MCF 10A (cell line): ENCODE measurements at regions not wholly inside any gene's neighbourhood (a gene's known extent, or its start where the extent isn't known, plus 50 kb on each side); places are given as distances from the start of the nearest gene placed in this dataset.

Source experiments
- BruUV-seq: library from RNA; stranded (reverse); fragments of 400-500 nt; replicated peaks from 2 replicates; lab custom pipeline; 2021; lab: Mats Ljungman, UMichigan
- CTCF ChIA-PET: fragments of 300-600 bp; sonication (Branson Sonifier 250); formaldehyde crosslinking; extraction: SDS; loops from one replicate; lab custom pipeline; 2021; ENCODE audit warnings: antibody characterized with exemption, inconsistent platforms; lab: Yijun Ruan, JAX
- POLR2A ChIA-PET: fragments of 300-600, 350-650 bp; sonication (Branson Sonifier 250); formaldehyde crosslinking; extraction: SDS; loops from one replicate; lab custom pipeline; 2020; ENCODE audit warnings: antibody characterized with exemption, inconsistent platforms; lab: Yijun Ruan, JAX
- DNase-seq: peaks from one replicate; pipeline ENCODE4 v3.0.0-alpha.2; 2018; ENCODE audit not compliant: unreplicated experiment
- H3K27ac Mint-ChIP-seq: one replicate; pipeline ENCODE4 v1.8.0; 2022; ENCODE audit warnings: mild to moderate bottlenecking, low read depth, mixed read lengths; ENCODE audit not compliant: unreplicated experiment
- H3K27me3 Mint-ChIP-seq: one replicate; pipeline ENCODE4 v1.8.0; 2022; ENCODE audit warnings: mixed read lengths; ENCODE audit not compliant: insufficient read depth, unreplicated experiment
- H3K36me3 Mint-ChIP-seq: one replicate; pipeline ENCODE4 v1.8.0; 2022; ENCODE audit warnings: mild to moderate bottlenecking, moderate library complexity, mixed read lengths; ENCODE audit not compliant: insufficient read depth, unreplicated experiment
- H3K4me1 Mint-ChIP-seq: one replicate; pipeline ENCODE4 v1.8.0; 2022; ENCODE audit warnings: mixed read lengths; ENCODE audit not compliant: insufficient read depth, unreplicated experiment
- H3K4me3 Mint-ChIP-seq: one replicate; pipeline ENCODE4 v1.8.0; 2022; ENCODE audit warnings: mild to moderate bottlenecking, moderate library complexity, mixed read lengths; ENCODE audit not compliant: unreplicated experiment
- H3K9me3 Mint-ChIP-seq: one replicate; pipeline ENCODE4 v1.8.0; 2022; ENCODE audit warnings: mixed read lengths; ENCODE audit not compliant: unreplicated experiment
- CTCF ChIP-seq: fragments of 200-600 bp; IDR thresholded peaks from one replicate; pipeline ENCODE4 v1.8.0; 2022; ENCODE audit warnings: antibody characterized with exemption, mild to moderate bottlenecking; ENCODE audit not compliant: unreplicated experiment
- intact Hi-C: fragments of 100-400 bp; cut with micrococcal nuclease; formaldehyde crosslinking; loops from 2 replicates; pipeline ENCODE4 v1.14.1; 2022

GRCh38 chr10:45197816-45198485 is 117.5 kb downstream of the OR13A1 start:
- Mint-ChIP-seq H3K27ac (no peak overlapping the region), H3K27me3 (no peaks in the 10 kb centered on the region), H3K36me3 (no peaks in the 10 kb centered on the region), H3K4me1 (no peaks in the 10 kb centered on the region), H3K4me3 (no peak overlapping the region), H3K9me3 (no peaks in the 10 kb centered on the region)
- no peak for TF ChIP-seq CTCF
- CTCF ChIA-PET = no interaction called here
- BruUV-seq = no TSS peak
- DNase-seq = no peak
- intact Hi-C loops = no loop called here
- POLR2A ChIA-PET = no interaction called here

GRCh38 chr10:45198486-45199204 is 116.8 kb downstream of the OR13A1 start:
- no peak for TF ChIP-seq CTCF
- POLR2A ChIA-PET = no interaction called here
- no peak overlapping the region for H3K27ac Mint-ChIP-seq
- CTCF ChIA-PET = no interaction called here
- no peaks in the 10 kb centered on the region for H3K4me1 Mint-ChIP-seq
- DNase-seq = no peak
- H3K9me3 Mint-ChIP-seq = no peaks in the 10 kb centered on the region
- no peak overlapping the region for H3K4me3 Mint-ChIP-seq
- BruUV-seq = no TSS peak
- intact Hi-C loops = no loop called here
- H3K27me3 Mint-ChIP-seq = no peaks in the 10 kb centered on the region
- no peaks in the 10 kb centered on the region for H3K36me3 Mint-ChIP-seq

GRCh38 chr10:45199205-45199740 is 116.1 kb downstream of the OR13A1 start:
- BruUV-seq = no TSS peak
- TF ChIP-seq CTCF = no peak
- no peaks in the 10 kb centered on the region for H3K36me3 Mint-ChIP-seq
- ChIA-PET CTCF (no interaction called here), POLR2A (no interaction called here)
- no peak overlapping the region for H3K27ac Mint-ChIP-seq
- intact Hi-C loops = no loop called here
- no peaks in the 10 kb centered on the region for H3K27me3 Mint-ChIP-seq
- no peaks in the 10 kb centered on the region for H3K4me1 Mint-ChIP-seq
- DNase-seq = no peak
- H3K4me3 Mint-ChIP-seq = no peak overlapping the region
- H3K9me3 Mint-ChIP-seq = no peaks in the 10 kb centered on the region

- Mint-ChIP-seq H3K4me3 (no peak overlapping the region), H3K27me3 (no peaks in the 10 kb centered on the region), H3K4me1 (no peaks in the 10 kb centered on the region), H3K9me3 (no peaks in the 10 kb centered on the region), H3K27ac (no peak overlapping the region), H3K36me3 (no peaks in the 10 kb centered on the region)
- no peak for TF ChIP-seq CTCF
- intact Hi-C loops = no loop called here
- ChIA-PET POLR2A (no interaction called here), CTCF (interaction anchor here (0.5 kb wide), 1 partner anchor 228 kb away, joined by 3 read pairs; no protein-coding TSS in a partner anchor)
- BruUV-seq = no TSS peak
- no peak for DNase-seq
These were observed 114.1 kb downstream of the OR13A1 start for GRCh38 chr10:45201271-45201670.
